H9 (cell line): ENCODE measurements at regions not wholly inside any gene's neighbourhood (a gene's known extent, or its start where the extent isn't known, plus 50 kb on each side); places are given as distances from the start of the nearest gene placed in this dataset.

Source experiments
- DNase-seq: peaks from one replicate; pipeline ENCODE4 v3.0.0-alpha.2; 2017
- H2AFZ ChIP-seq: one replicate; pipeline ENCODE4 v1.6.1; 2013; ENCODE audit warnings: mild to moderate bottlenecking, low read length, control low read depth, moderate library complexity
- H2AK5ac ChIP-seq: 2 replicates; pipeline ENCODE4 v1.6.1; 2013; ENCODE audit warnings: low read length, control low read depth, mixed read lengths; ENCODE audit not compliant: insufficient read length
- H2BK120ac ChIP-seq: one replicate; pipeline ENCODE4 v1.6.1; 2013; ENCODE audit warnings: low read depth, mild to moderate bottlenecking, low read length, control low read depth, inconsistent platforms; ENCODE audit not compliant: poor library complexity, severe bottlenecking
- H2BK12ac ChIP-seq: 2 replicates; pipeline ENCODE4 v1.6.1; 2013; ENCODE audit warnings: low read length, control low read depth, mixed read lengths, low read depth; ENCODE audit not compliant: insufficient read length
- H2BK15ac ChIP-seq: 2 replicates; pipeline ENCODE4 v1.6.1; 2013; ENCODE audit warnings: low read depth, low read length, control low read depth
- H2BK20ac ChIP-seq: one replicate; pipeline ENCODE4 v1.6.1; 2013; ENCODE audit warnings: low read depth, mild to moderate bottlenecking, low read length, control low read depth, inconsistent platforms; ENCODE audit not compliant: poor library complexity, severe bottlenecking
- H2BK5ac ChIP-seq: 2 replicates; pipeline ENCODE4 v1.6.1; 2013; ENCODE audit warnings: low read length, control low read depth, mixed read lengths; ENCODE audit not compliant: insufficient read length
- H3K14ac ChIP-seq: 2 replicates; pipeline ENCODE4 v1.6.1; 2013; ENCODE audit warnings: low read length, control low read depth; ENCODE audit not compliant: insufficient read depth
- H3K18ac ChIP-seq: 2 replicates; pipeline ENCODE4 v1.6.1; 2013; ENCODE audit warnings: low read depth, mild to moderate bottlenecking, mixed read lengths, low read length, control low read depth; ENCODE audit not compliant: insufficient read length
- H3K23ac ChIP-seq: 2 replicates; pipeline ENCODE4 v1.6.1; 2013; ENCODE audit warnings: low read length, control low read depth, mixed read lengths, low read depth; ENCODE audit not compliant: insufficient read length
- H3K23me2 ChIP-seq: 2 replicates; pipeline ENCODE4 v1.6.1; 2013; ENCODE audit warnings: low read depth, mild to moderate bottlenecking, mixed read lengths, low read length, control low read depth; ENCODE audit not compliant: insufficient read length, poor library complexity, severe bottlenecking
- H3K27ac ChIP-seq: 2 replicates; pipeline ENCODE4 v1.5.1; 2013; ENCODE audit warnings: low read length, control low read depth, mixed read lengths, low read depth; ENCODE audit not compliant: insufficient read length
- H3K27me3 ChIP-seq: 2 replicates; pipeline ENCODE4 v1.6.1; 2013; ENCODE audit warnings: low read length, control low read depth, inconsistent platforms; ENCODE audit not compliant: insufficient read depth
- H3K4ac ChIP-seq: 2 replicates; pipeline ENCODE4 v1.6.1; 2013; ENCODE audit warnings: low read depth, mild to moderate bottlenecking, control low read depth, inconsistent platforms, low read length, moderate library complexity
- H3K4me1 ChIP-seq: 2 replicates; pipeline ENCODE4 v1.6.1; 2013; ENCODE audit warnings: low read length, control low read depth, inconsistent platforms; ENCODE audit not compliant: insufficient read depth
- H3K4me2 ChIP-seq: 2 replicates; pipeline ENCODE4 v1.6.1; 2013; ENCODE audit warnings: low read length, control low read depth, mixed read lengths; ENCODE audit not compliant: insufficient read length, insufficient read depth
- H3K56ac ChIP-seq: 2 replicates; pipeline ENCODE4 v1.6.1; 2013; ENCODE audit warnings: low read depth, mild to moderate bottlenecking, mixed read lengths, low read length, control low read depth; ENCODE audit not compliant: insufficient read length
- H3K79me1 ChIP-seq: 2 replicates; pipeline ENCODE4 v1.6.1; 2013; ENCODE audit warnings: low read depth, mild to moderate bottlenecking, moderate library complexity, low read length, control low read depth, inconsistent platforms; ENCODE audit not compliant: insufficient read depth, poor library complexity, severe bottlenecking
- H3K79me2 ChIP-seq: 2 replicates; pipeline ENCODE4 v1.6.1; 2013; ENCODE audit warnings: low read length, control low read depth, inconsistent platforms; ENCODE audit not compliant: insufficient read depth
- H3K9ac ChIP-seq: 2 replicates; pipeline ENCODE4 v1.6.1; 2013; ENCODE audit warnings: low read length, control low read depth, mixed read lengths; ENCODE audit not compliant: insufficient read length; ENCODE audit errors: extremely low read depth
- H3K9me3 ChIP-seq: one replicate; pipeline ENCODE4 v1.6.1; 2013; ENCODE audit warnings: low read depth, low read length, inconsistent platforms; ENCODE audit not compliant: control insufficient read depth
- H3T11ph ChIP-seq: one replicate; pipeline ENCODE4 v1.6.1; 2013; ENCODE audit warnings: mild to moderate bottlenecking, low read length, control low read depth, inconsistent platforms
- H4K20me1 ChIP-seq: one replicate; pipeline ENCODE4 v1.6.1; 2013; ENCODE audit not compliant: control insufficient read depth, insufficient read length, insufficient read depth
- H4K5ac ChIP-seq: 2 replicates; pipeline ENCODE4 v1.6.1; 2013; ENCODE audit warnings: low read depth, mild to moderate bottlenecking, mixed read lengths, low read length, control low read depth; ENCODE audit not compliant: insufficient read length
- H4K8ac ChIP-seq: replicated peaks from 2 replicates; pipeline ENCODE4 v1.6.1; 2013; ENCODE audit warnings: low read length, control low read depth, mixed read lengths, low read depth; ENCODE audit not compliant: insufficient read length
- H4K91ac ChIP-seq: 2 replicates; pipeline ENCODE4 v1.6.1; 2013; ENCODE audit warnings: low read depth, mild to moderate bottlenecking, moderate library complexity, mixed read lengths, low read length, control low read depth; ENCODE audit not compliant: insufficient read length
- H3K27ac Mint-ChIP-seq, 3 experiments: 2 replicates in 2 of 3; 3 replicates in 1 of 3; pipeline ENCODE4 v1.8.0; 2020 to 2021; ENCODE audit warnings: mixed read lengths in 3 of 3, mild to moderate bottlenecking in 1 of 3, moderate library complexity in 1 of 3
- H3K27me3 Mint-ChIP-seq: 2 replicates; pipeline ENCODE4 v1.8.0; 2021; ENCODE audit warnings: low read depth, mild to moderate bottlenecking, moderate library complexity, mixed read lengths
- H3K36me3 Mint-ChIP-seq, 3 experiments: 2 replicates in 2 of 3; 3 replicates in 1 of 3; pipeline ENCODE4 v1.8.0; 2020 to 2021; ENCODE audit warnings: low read depth in 3 of 3, mixed read lengths in 3 of 3; ENCODE audit not compliant: insufficient read depth in 1 of 3
- H3K4me1 Mint-ChIP-seq, 2 experiments: 2 replicates each; pipeline ENCODE4 v1.8.0; 2020; ENCODE audit warnings: mixed read lengths in 2 of 2
- H3K4me3 Mint-ChIP-seq, 2 experiments: 2 replicates in 1 of 2; 3 replicates in 1 of 2; pipeline ENCODE4 v1.8.0; 2020 to 2021; ENCODE audit warnings: mild to moderate bottlenecking in 2 of 2, mixed read lengths in 2 of 2, moderate library complexity in 1 of 2
- H3K9me3 Mint-ChIP-seq, 2 experiments: 2 replicates in 1 of 2; 3 replicates in 1 of 2; pipeline ENCODE4 v1.8.0; 2020; ENCODE audit warnings: mild to moderate bottlenecking in 2 of 2, mixed read lengths in 2 of 2, moderate library complexity in 1 of 2
- CTCF ChIP-seq: fragments of 200-600 bp; sonication (generic); conservative IDR thresholded peaks from 3 replicates; pipeline ENCODE4 v1.8.0; 2021; ENCODE audit warnings: antibody characterized with exemption, mild to moderate bottlenecking
- WGBS: extraction: QIAGEN DNeasy Blood & Tissue Kit; methylation state at CpG from one replicate; pipeline ENCODE4 v1.1.7; 2013; ENCODE audit warnings: missing lambda C conversion rate, low lambda C conversion rate, mixed read lengths; ENCODE audit not compliant: insufficient read length; ENCODE audit errors: extremely low coverage; 5-methylcytosine and 5-hydroxymethylcytosine counted together

DNA sequence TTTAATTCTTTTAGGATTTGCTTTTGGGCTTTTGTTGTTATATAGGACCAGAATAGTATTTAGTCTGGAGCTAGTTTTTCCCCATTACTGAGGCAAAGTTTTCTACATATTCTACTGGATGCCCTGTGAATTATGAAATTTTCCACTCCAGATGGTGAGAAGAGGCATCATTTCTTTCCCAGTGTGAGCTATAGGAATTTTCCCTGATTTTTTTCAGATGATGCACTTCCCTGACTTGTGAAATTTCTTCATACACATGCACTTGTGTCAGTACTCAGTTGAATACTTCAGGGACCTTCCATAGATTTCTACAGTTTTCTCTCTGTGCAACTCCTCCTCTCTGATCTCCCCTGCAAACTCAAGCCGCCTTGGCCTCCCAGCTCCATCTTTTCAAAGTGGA is 73.7 kb upstream of the SLCO2A1 start:
- Histone ChIP-seq H4K8ac (no peak overlapping the region), H3K9ac (no peak overlapping the region), H2BK15ac (no peak overlapping the region), H3K23me2 (no peaks in the 10 kb centered on the region), H3K27me3 (no peaks in the 10 kb centered on the region), H4K91ac (no peak overlapping the region), H2BK12ac (no peak overlapping the region), H3K27ac (no peak overlapping the region), H3K4me2 (no peak overlapping the region), H3K14ac (no peak overlapping the region), H2BK5ac (no peak overlapping the region), H3K79me1 (no peaks in the 10 kb centered on the region), H3K4ac (no peak overlapping the region), H4K5ac (no peak overlapping the region), H2BK120ac (no peak overlapping the region), H3K23ac (no peak overlapping the region), H3K4me1 (no peaks in the 10 kb centered on the region), H3K79me2 (no peaks in the 10 kb centered on the region), H3K9me3 (no peaks in the 10 kb centered on the region), H4K20me1 (no peaks in the 10 kb centered on the region), H3K18ac (no peak overlapping the region), H3T11ph (no peak overlapping the region), H2AK5ac (no peak overlapping the region), H3K56ac (no peak overlapping the region), H2AFZ (no peak overlapping the region), H2BK20ac (no peak overlapping the region)
- Mint-ChIP-seq H3K27me3 (peaks cover 8% of the 10 kb centered on the region), H3K9me3 (peaks cover 48 to 49% of the 10 kb centered on the region in 2 experiments), H3K36me3 (peaks cover 7 to 29% (median 23%) of the 10 kb centered on the region in 3 experiments), H3K4me1 (peaks cover 9 to 13% of the 10 kb centered on the region in 2 experiments), H3K4me3 (no peak overlapping the region), H3K27ac (no peak overlapping the region)
- no CpG with 5 or more reads among the region's 1 CpG for WGBS
- DNase-seq = no peak
- no peak for TF ChIP-seq CTCF
